K562 (cell line): ENCODE measurements at regions not wholly inside any gene's neighbourhood (a gene's known extent, or its start where the extent isn't known, plus 50 kb on each side); places are given as distances from the start of the nearest gene placed in this dataset.

Experiments used
- ATAC-seq: fragments of 200-7000 bp; cut with Tn5 transposase; 3 replicates; pipeline ENCODE4 v1.9.1; 2020; ENCODE audit warnings: moderate library complexity
- BruUV-seq: library from RNA; stranded (reverse); fragments of 400-500 nt; replicated peaks from 2 replicates; lab custom pipeline; 2021; lab: Mats Ljungman, UMichigan
- CTCF ChIA-PET: fragments of 300-600 bp; formaldehyde crosslinking; extraction: SDS; loops from one replicate; lab custom pipeline; 2021; ENCODE audit warnings: low intra/inter-chr PET ratio; lab: Yijun Ruan, JAX
- POLR2A ChIA-PET: fragments of 300-600, 350-650 bp; sonication (Branson Sonifier 250); formaldehyde crosslinking; extraction: SDS; loops from one replicate; lab custom pipeline; 2021; ENCODE audit warnings: antibody characterized with exemption, inconsistent platforms; lab: Yijun Ruan, JAX
- DNase-seq, 4 experiments: peaks; one replicate each; pipeline versions ENCODE4 v3.0.0 to v3.0.0-alpha.2; 2011 to 2018; ENCODE audit warnings: low spot score in 3 of 4, mixed read lengths in 3 of 4; ENCODE audit errors: extremely low read depth in 1 of 4
- FAIRE-seq: peaks from 2 replicates; lab custom pipeline; 2011; peaks lifted over from hg19 to GRCh38; lab: Jason Lieb, UNC
- H2AFZ ChIP-seq: 2 replicates; pipeline ENCODE4 v1.6.0; 2011; ENCODE audit warnings: low read depth, low read length, control low read depth, inconsistent platforms
- H3K27ac ChIP-seq: fragments of 200-600 bp; 3 replicates; pipeline ENCODE4 v1.8.0; 2011; ENCODE audit warnings: low read depth, mild to moderate bottlenecking, control low read depth, inconsistent platforms, low read length, moderate library complexity, mixed read lengths; ENCODE audit errors: extremely low read depth
- H3K27me3 ChIP-seq, 2 experiments: fragments of 300-600 bp in 1 of 2; 2 replicates in 1 of 2; 3 replicates in 1 of 2; pipeline versions ENCODE4 v1.6.0 to v1.8.0; 2011; ENCODE audit warnings: inconsistent platforms in 2 of 2, low read length in 2 of 2, mild to moderate bottlenecking in 1 of 2, mixed read lengths in 1 of 2, moderate library complexity in 1 of 2; ENCODE audit not compliant: control insufficient read depth in 2 of 2, insufficient read depth in 2 of 2
- H3K36me3 ChIP-seq: fragments of 300-600 bp; 3 replicates; pipeline ENCODE4 v1.8.0; 2011; ENCODE audit warnings: mild to moderate bottlenecking, low read length, inconsistent platforms; ENCODE audit not compliant: control insufficient read depth, insufficient read depth
- H3K4me1 ChIP-seq, 2 experiments: fragments of 200-600 bp in 1 of 2; replicated peaks in 1 of 2; 2 replicates in 1 of 2; 3 replicates in 1 of 2; pipeline versions ENCODE4 v1.5.1 to v1.8.0; 2011; ENCODE audit warnings: inconsistent platforms in 2 of 2, low read length in 2 of 2, mild to moderate bottlenecking in 1 of 2, mixed read lengths in 1 of 2, moderate library complexity in 1 of 2; ENCODE audit not compliant: control insufficient read depth in 2 of 2, insufficient read depth in 2 of 2
- H3K4me2 ChIP-seq: 2 replicates; pipeline ENCODE4 v1.6.1; 2011; ENCODE audit warnings: low read length, control low read depth, inconsistent platforms, mixed read lengths; ENCODE audit not compliant: insufficient read depth
- H3K4me3 ChIP-seq: fragments of 200-600 bp; sonication (generic), shearing (Covaris generic); 2 replicates; pipeline ENCODE4 v1.5.1; 2016; ENCODE audit warnings: control low read depth, inconsistent platforms
- H3K79me2 ChIP-seq: fragments of 200-600 bp; 3 replicates; pipeline ENCODE4 v1.8.0; 2011; ENCODE audit warnings: low read length, inconsistent platforms; ENCODE audit not compliant: control insufficient read depth, insufficient read depth
- H3K9ac ChIP-seq, 2 experiments: 2 replicates each; pipeline versions ENCODE4 v1.6.0 to v1.6.1; 2011; ENCODE audit warnings: low read depth in 2 of 2, low read length in 2 of 2, control low read depth in 1 of 2, inconsistent platforms in 1 of 2, mild to moderate bottlenecking in 1 of 2, mixed read lengths in 1 of 2; ENCODE audit not compliant: insufficient read depth in 1 of 2
- H3K9me1 ChIP-seq: one replicate; pipeline ENCODE4 v1.6.0; 2011; ENCODE audit warnings: inconsistent platforms, mild to moderate bottlenecking, low read length, moderate library complexity; ENCODE audit not compliant: control insufficient read depth, insufficient read depth
- H3K9me3 ChIP-seq: replicated peaks from 2 replicates; pipeline ENCODE4 v1.5.1; 2011; ENCODE audit warnings: low read depth, low read length, inconsistent platforms; ENCODE audit not compliant: control insufficient read depth, insufficient read depth
- H4K20me1 ChIP-seq: replicated peaks from 2 replicates; pipeline ENCODE4 v1.6.1; 2011; ENCODE audit warnings: low read length, inconsistent platforms, mixed read lengths; ENCODE audit not compliant: control insufficient read depth, insufficient read depth
- AFF1 ChIP-seq, 2 experiments: fragments of 450-650 bp; IDR thresholded peaks; 2 replicates each; pipeline ENCODE4 v1.6.1; 2018; ENCODE audit warnings: mild to moderate bottlenecking in 2 of 2, low read depth in 1 of 2; ENCODE audit not compliant: partially characterized antibody in 2 of 2
- ARID4B ChIP-seq: sonication (generic); formaldehyde crosslinking; IDR thresholded peaks from 2 replicates; pipeline ENCODE4 v1.8.0; 2022; ENCODE audit warnings: mild to moderate bottlenecking, missing genetic modification reagents
- BRF1 ChIP-seq: IDR thresholded peaks from 3 replicates; pipeline ENCODE4 v1.6.1; 2011; ENCODE audit warnings: borderline replicate concordance, mild to moderate bottlenecking; ENCODE audit not compliant: insufficient read length; ENCODE audit errors: extremely low read depth
- ETV1 ChIP-seq: fragments of 450-650 bp; conservative IDR thresholded peaks from 2 replicates; pipeline ENCODE4 v1.6.1; 2016; ENCODE audit warnings: missing genetic modification characterization, control low read depth, low read depth, missing compliant biosample characterization
- GTF2F1 ChIP-seq: IDR thresholded peaks from 2 replicates; pipeline ENCODE4 v1.6.1; 2011; ENCODE audit warnings: low read depth, low read length, improper control_type of control experiment
- KAT2B ChIP-seq: IDR thresholded peaks from one replicate; pipeline ENCODE4 v1.6.1; 2012; ENCODE audit warnings: low read depth, mild to moderate bottlenecking, control low read depth, inconsistent platforms, low read length, moderate library complexity
- SNAPC5 ChIP-seq: fragments of 250-450 bp; sonication (Bioruptor Pico); IDR thresholded peaks from 2 replicates; pipeline ENCODE4 v1.8.0; 2021; ENCODE audit warnings: moderate library complexity, mild to moderate bottlenecking, inconsistent platforms
- SRSF1 ChIP-seq: fragments of 200-400 bp; formaldehyde crosslinking; IDR thresholded peaks from 2 replicates; pipeline ENCODE4 v1.6.1; 2017; ENCODE audit warnings: mild to moderate bottlenecking, low read depth, low read length, moderate library complexity
- STAT5B ChIP-seq: fragments of 250-450 bp; sonication (Bioruptor Pico); IDR thresholded peaks from 2 replicates; pipeline ENCODE4 v1.8.0; 2021; ENCODE audit warnings: mild to moderate bottlenecking, inconsistent platforms
- THRA ChIP-seq: fragments of 450-650 bp; IDR thresholded peaks from 2 replicates; pipeline ENCODE4 v1.6.1; 2017; ENCODE audit warnings: mild to moderate bottlenecking, moderate library complexity
- WGBS: fragments of 100-300 bp; shearing (Covaris generic); methylation state at CpG from one replicate; pipeline ENCODE4 v1.1.6; 2016; ENCODE audit warnings: low coverage, mixed read lengths; ENCODE audit not compliant: insufficient coverage; ENCODE audit errors: missing lambda C conversion rate; 5-methylcytosine and 5-hydroxymethylcytosine counted together
- in situ Hi-C: fragments of 300-500 bp; cut with MboI; formaldehyde crosslinking; loops from 4 replicates; pipeline ENCODE4 v1.15.0; 2018; ENCODE audit warnings: inconsistent platforms, mixed read lengths
- intact Hi-C: fragments of 100-400 bp; cut with micrococcal nuclease; formaldehyde crosslinking; loops from 2 replicates; pipeline ENCODE4 v1.14.2; 2022

GRCh38 chr2:23091900-23092299 lies 293.1 kb upstream of the KLHL29 start:
- TF ChIP-seq GTF2F1 = no peak
- no peak for TF ChIP-seq STAT5B (CRISPR knock-in tag)
- no peak for TF ChIP-seq SRSF1
- no peak for TF ChIP-seq BRF1
- TF ChIP-seq ETV1 (tag) = no peak
- no peak for TF ChIP-seq ARID4B (CRISPR knock-in tag)
- TF ChIP-seq THRA = no peak
- no peak for TF ChIP-seq KAT2B
- TF ChIP-seq AFF1 (IDR thresholded peaks at IDR 0.05; ENCODE audit: low read depth in 1 of 2, partially characterized antibody in 2 of 2) = no peak
- no peak for TF ChIP-seq SNAPC5 (CRISPR knock-in tag)
- Histone ChIP-seq H3K4me2 (no peak overlapping the region), H3K27me3 (no peaks in the 10 kb centered on the region), H4K20me1 (no peaks in the 10 kb centered on the region), H3K79me2 (no peaks in the 10 kb centered on the region), H2AFZ (no peak overlapping the region), H3K4me1 (no peaks in the 10 kb centered on the region), H3K9me1 (no peaks in the 10 kb centered on the region), H3K27ac (no peak overlapping the region), H3K9ac (no peak overlapping the region), H3K9me3 (no peaks in the 10 kb centered on the region), H3K4me3 (no peak overlapping the region), H3K36me3 (no peaks in the 10 kb centered on the region)
- in situ Hi-C loops = no loop called here
- POLR2A ChIA-PET = no interaction called here
- CTCF ChIA-PET = no interaction called here
- FAIRE-seq = no peak
- ATAC-seq = no peak
- no peak for DNase-seq
- WGBS = 0% methylated on average over 4 of the region's 4 CpGs
- BruUV-seq = no TSS peak
- intact Hi-C loops = no loop called here
